Activated CD8-positive, alpha-beta T cell treated with anti-CD3 and anti-CD28 coated beads for 36 hours (primary cell): ENCODE measurements at regions not wholly inside any gene's neighbourhood (a gene's known extent, or its start where the extent isn't known, plus 50 kb on each side); places are given as distances from the start of the nearest gene placed in this dataset.

ENCODE experiments used
- ATAC-seq: fragments of 200-7000 bp; cut with Tn5 transposase; one replicate; pipeline ENCODE4 v1.10.0; 2021; ENCODE audit warnings: mild to moderate bottlenecking, moderate library complexity
- CTCF ChIA-PET: fragments of 350-600 bp; sonication (Branson Sonifier 250); formaldehyde crosslinking; loops from one replicate; lab custom pipeline; 2021; ENCODE audit warnings: antibody characterized with exemption; lab: Charles Lee
- POLR2A ChIA-PET: fragments of 350-600 bp; sonication (Branson Sonifier 250); formaldehyde crosslinking; loops from one replicate; lab custom pipeline; 2021; ENCODE audit warnings: antibody characterized with exemption; lab: Charles Lee
- DNase-seq: peaks from one replicate; pipeline ENCODE4 v3.0.0-alpha.2; 2020
- H3K27ac Mint-ChIP-seq: one replicate; pipeline ENCODE4 v1.8.0; 2021; ENCODE audit warnings: mild to moderate bottlenecking, mixed read lengths
- H3K27me3 Mint-ChIP-seq: one replicate; pipeline ENCODE4 v1.8.0; 2021; ENCODE audit warnings: mixed read lengths
- H3K36me3 Mint-ChIP-seq: one replicate; pipeline ENCODE4 v1.8.0; 2021; ENCODE audit warnings: low read depth, mixed read lengths
- H3K4me1 Mint-ChIP-seq: one replicate; pipeline ENCODE4 v1.8.0; 2021; ENCODE audit warnings: low read depth, mixed read lengths
- H3K4me3 Mint-ChIP-seq: one replicate; pipeline ENCODE4 v1.8.0; 2021; ENCODE audit warnings: mild to moderate bottlenecking, moderate library complexity, mixed read lengths
- H3K9me3 Mint-ChIP-seq: one replicate; pipeline ENCODE4 v1.8.0; 2021; ENCODE audit warnings: mixed read lengths
- CTCF ChIP-seq: fragments of 200-600 bp; IDR thresholded peaks from one replicate; pipeline ENCODE4 v1.8.0; 2022; ENCODE audit warnings: antibody characterized with exemption, mild to moderate bottlenecking
- intact Hi-C: fragments of 100-400 bp; cut with micrococcal nuclease; formaldehyde crosslinking; loops from one replicate; pipeline ENCODE4 v1.10.0; 2022

GRCh38 chr3:145533696-145534095 is 627.3 kb downstream of the PLOD2 start:
- TF ChIP-seq CTCF = no peak
- no peaks in the 10 kb centered on the region for H3K4me1 Mint-ChIP-seq
- no peaks in the 10 kb centered on the region for H3K27me3 Mint-ChIP-seq
- H3K36me3 Mint-ChIP-seq = no peaks in the 10 kb centered on the region
- intact Hi-C loops = no loop called here
- no peak for DNase-seq
- ChIA-PET CTCF (no interaction called here), POLR2A (no interaction called here)
- no peak overlapping the region for H3K4me3 Mint-ChIP-seq
- no peak for ATAC-seq
- no peak overlapping the region for H3K27ac Mint-ChIP-seq
- H3K9me3 Mint-ChIP-seq = peaks cover 1% of the 10 kb centered on the region

- DNase-seq (no peak), ATAC-seq (no peak)
- no peak overlapping the region for H3K27ac Mint-ChIP-seq
- H3K4me1 Mint-ChIP-seq = no peaks in the 10 kb centered on the region
- no peak for TF ChIP-seq CTCF
- H3K27me3 Mint-ChIP-seq = no peaks in the 10 kb centered on the region
- POLR2A ChIA-PET = no interaction called here
- no peak overlapping the region for H3K4me3 Mint-ChIP-seq
- intact Hi-C loops = no loop called here
- CTCF ChIA-PET = no interaction called here
- peaks cover 4% of the 10 kb centered on the region for H3K9me3 Mint-ChIP-seq
- H3K36me3 Mint-ChIP-seq = no peaks in the 10 kb centered on the region
Observed at GRCh38 chr3:145536461-145536860, 624.5 kb downstream of the PLOD2 start.

GRCh38 chr3:145550522-145550921 is 610.5 kb downstream of the PLOD2 start:
- no peak for DNase-seq
- POLR2A ChIA-PET = no interaction called here
- CTCF ChIA-PET = no interaction called here

DNA sequence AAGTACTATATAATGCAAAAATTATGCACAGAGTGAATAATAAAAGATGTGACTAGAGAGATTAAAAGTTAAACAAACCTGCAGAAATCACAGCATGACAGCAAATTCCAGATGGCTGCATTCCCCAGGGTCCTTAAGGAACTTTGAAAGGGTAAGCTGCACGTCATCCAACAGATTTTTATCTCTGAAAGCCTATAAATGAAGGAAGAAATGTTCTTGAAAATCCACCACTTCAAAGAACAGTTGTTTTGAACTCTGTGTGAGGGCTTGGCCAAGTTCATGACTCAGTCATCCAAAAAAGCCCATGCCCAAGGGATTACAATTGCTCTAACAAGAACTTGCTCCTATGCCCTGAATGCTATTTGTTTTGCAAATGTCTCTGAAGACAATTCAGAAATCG is 603.6 kb downstream of the PLOD2 start:
- Mint-ChIP-seq H3K36me3 (no peaks in the 10 kb centered on the region), H3K9me3 (peaks cover 12% of the 10 kb centered on the region), H3K4me3 (no peak overlapping the region), H3K4me1 (no peaks in the 10 kb centered on the region), H3K27me3 (no peaks in the 10 kb centered on the region), H3K27ac (no peak overlapping the region)
- no peak for TF ChIP-seq CTCF
- CTCF ChIA-PET = no interaction called here
- DNase-seq = no peak
- intact Hi-C loops = no loop called here
- POLR2A ChIA-PET = interaction anchor here (0.6 kb wide), 1 partner anchor 20 kb away, joined by 3 read pairs; no protein-coding TSS in a partner anchor
- no peak for ATAC-seq

More at GRCh38 chr3:145550522-145550921, 610.5 kb downstream of the PLOD2 start:
- no peak overlapping the region for H3K27ac Mint-ChIP-seq
- intact Hi-C loops = no loop called here
- peaks cover 15% of the 10 kb centered on the region for H3K9me3 Mint-ChIP-seq
- no peaks in the 10 kb centered on the region for H3K27me3 Mint-ChIP-seq
- TF ChIP-seq CTCF = no peak
- H3K36me3 Mint-ChIP-seq = no peaks in the 10 kb centered on the region
- H3K4me1 Mint-ChIP-seq = no peaks in the 10 kb centered on the region
- ATAC-seq = no peak
- no peak overlapping the region for H3K4me3 Mint-ChIP-seq

DNA sequence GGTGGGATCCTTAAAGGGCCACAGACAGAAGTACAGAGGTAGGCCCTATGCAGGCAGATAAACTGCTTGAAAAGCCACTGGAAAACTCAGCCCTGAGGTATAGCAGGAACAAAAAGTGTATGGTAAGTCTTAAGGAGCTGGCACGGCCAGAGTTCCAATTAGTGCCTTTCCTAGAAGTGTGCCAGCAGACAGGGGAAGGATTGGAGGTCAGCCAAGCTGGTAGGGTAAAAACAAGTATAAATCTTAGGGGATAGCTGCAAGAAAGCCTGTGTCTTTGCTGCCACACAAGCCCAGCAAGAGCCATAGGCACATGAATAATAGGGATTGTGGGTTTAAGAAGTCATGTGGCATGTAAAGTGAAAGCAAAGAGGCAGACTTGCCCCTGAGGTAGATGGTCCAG is 582.5 kb downstream of the PLOD2 start:
- Mint-ChIP-seq H3K27me3 (no peaks in the 10 kb centered on the region), H3K36me3 (no peaks in the 10 kb centered on the region), H3K27ac (no peak overlapping the region), H3K4me1 (no peaks in the 10 kb centered on the region), H3K9me3 (peaks cover 6% of the 10 kb centered on the region), H3K4me3 (no peak overlapping the region)
- TF ChIP-seq CTCF = no peak
- CTCF ChIA-PET = no interaction called here
- ATAC-seq = no peak
- POLR2A ChIA-PET = no interaction called here
- intact Hi-C loops = no loop called here
- DNase-seq = no peak
